Muscle of arm (tissue), 1 donor: ENCODE measurements at regions not wholly inside any gene's neighbourhood (a gene's known extent, or its start where the extent isn't known, plus 50 kb on each side); places are given as distances from the start of the nearest gene placed in this dataset.

Source experiments
- DNase-seq: peaks from one replicate; pipeline ENCODE4 v3.0.0-alpha.2; 2013

DNA sequence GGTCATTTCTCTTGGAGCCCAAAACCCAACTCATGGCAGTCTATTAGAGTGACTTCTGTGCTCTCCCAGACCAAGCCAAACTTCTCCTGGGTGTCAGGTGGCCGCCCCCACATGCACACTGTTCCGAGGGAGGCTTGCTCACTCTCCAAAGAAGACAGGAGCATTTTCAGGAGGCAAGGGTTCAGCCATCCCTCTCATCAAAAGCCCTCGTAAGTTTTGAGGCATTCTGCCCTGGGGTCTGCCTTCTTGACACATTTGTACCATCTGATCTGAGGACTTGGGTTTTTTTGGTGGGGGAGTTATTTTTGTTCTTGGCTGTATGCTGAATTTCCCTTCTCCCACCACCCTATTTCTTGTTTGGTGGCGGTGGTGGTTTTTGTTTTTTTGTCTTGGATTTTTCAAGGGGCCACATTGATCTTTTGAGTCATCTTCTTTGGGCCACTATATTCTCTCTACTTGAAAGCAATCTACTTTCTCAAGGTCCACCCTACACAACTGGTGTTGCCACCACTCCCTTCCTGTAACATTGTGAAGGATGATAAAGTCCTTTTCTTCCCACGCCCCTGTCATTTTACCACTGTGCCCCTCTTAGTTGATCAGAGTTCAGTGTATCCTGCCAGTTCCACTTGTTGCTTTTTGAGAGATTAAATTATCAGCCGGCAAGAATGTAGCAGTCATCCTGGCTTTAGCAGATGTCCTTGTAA lies 255.8 kb downstream of the CYP26B1 start:
- DNase-seq = no peak

DNA sequence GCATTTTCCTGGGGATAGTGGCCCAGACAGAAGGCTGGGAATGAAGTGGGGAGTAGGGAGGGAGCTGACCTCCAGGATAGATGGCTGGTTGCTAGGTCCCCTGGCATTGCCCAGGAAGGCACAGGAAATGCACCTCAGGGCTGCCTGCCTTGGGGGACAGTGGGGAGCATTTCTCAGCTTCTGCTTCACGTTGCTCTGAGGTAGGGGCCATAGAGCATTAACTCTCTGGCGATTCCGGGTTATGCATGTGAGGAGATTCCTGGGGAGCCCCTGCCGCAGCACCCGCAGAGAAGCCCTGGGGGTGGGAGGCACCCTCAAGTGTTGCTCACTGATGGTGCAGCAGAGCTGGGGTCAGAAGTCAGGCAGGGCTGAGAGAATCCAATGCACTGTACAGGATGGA lies 256.5 kb downstream of the CYP26B1 start:
- no peak for DNase-seq

DNA sequence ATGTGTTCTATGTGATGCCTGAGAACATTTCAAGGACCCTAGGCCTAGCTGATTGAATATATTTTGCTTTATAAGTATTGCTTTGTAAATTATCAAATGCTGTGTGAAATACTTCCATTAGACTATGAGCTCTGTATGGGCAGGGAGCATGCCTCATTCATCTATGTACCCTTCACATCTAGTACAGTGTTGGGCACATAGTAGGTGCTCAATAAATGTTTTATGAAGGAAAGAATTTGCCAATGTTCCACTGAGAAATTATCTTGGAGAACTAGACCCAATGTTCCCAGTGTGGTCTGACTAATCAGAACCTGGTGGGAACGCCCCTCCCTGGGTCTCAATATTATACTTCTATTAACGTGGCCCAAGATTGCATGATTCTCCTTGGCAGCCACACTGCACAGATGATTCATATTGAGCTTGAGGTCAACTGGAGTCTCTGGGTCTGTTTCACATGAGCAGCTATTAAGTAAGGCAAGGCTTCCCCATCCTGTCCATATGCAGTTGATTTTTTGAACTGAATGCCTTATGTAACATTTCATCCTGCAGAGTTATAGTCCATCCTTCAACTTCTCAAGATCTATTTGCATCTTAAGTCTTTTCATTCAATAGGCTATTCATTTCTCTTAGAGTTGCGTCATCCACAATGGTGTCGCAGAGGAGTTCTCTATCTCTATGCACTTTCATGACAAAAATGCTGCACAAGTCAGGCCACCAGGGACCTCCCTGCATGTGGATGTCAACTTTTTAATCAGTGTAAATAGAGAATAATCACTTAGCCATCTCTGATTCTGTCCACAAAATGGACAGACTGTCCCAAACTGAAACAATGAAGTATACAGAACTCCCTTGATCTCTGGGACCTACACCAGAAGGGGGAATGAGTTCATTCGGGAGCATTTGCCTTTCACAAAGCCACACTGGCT lies 257.6 kb downstream of the CYP26B1 start:
- DNase-seq = no peak

DNA sequence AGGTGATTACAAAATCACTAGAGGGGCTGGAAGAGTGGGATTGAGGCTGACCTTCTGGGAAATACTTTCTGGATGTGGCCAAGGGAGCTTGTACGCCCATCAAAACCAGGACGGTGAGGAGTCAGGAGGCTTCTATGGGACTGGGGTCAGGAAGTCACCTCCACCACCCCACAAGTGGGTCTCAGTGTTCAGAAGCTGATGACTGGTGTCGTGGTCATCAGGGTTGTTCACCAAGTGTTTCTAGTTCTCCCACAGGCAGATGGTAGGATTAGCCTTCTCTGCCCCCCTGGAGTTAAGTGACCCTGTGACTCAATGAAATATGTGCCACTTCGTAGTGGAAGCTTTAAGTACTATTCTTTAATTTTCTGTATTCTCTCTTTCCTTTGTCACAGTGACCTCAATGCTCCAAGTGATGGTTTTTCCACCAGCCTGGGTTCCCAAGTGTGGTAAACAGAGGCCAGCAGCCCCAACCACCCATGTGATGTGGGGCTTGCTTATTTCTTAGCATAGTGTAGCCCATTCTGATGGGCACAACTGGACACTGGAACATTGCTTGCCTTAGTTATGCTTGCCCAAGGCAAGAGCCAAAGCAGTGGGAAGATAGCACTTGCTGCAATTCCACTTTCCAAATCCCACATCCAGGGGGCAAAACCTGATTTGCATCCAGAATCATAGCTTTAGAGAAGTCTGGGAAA lies 258.8 kb downstream of the CYP26B1 start:
- no peak for DNase-seq

DNA sequence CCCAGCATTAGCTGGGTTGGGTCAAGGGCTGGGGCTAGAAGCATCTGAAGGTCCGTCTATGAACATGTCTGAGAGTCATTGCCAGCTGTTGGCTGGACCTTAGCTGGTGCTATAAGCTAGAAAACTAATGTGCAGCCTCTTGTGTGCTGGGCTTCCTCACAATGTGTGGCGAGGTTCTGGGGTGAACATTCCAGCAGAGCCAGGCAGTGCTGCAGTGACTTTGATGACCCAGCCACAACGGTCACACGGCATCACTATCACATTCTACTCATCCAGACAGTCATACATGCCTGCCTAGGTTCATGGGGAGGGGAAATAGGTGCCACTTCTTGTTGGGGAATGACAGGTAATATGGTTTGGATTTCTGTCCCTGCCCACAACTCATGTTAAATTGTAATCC lies 260.5 kb downstream of the CYP26B1 start:
- DNase-seq = no peak

DNA sequence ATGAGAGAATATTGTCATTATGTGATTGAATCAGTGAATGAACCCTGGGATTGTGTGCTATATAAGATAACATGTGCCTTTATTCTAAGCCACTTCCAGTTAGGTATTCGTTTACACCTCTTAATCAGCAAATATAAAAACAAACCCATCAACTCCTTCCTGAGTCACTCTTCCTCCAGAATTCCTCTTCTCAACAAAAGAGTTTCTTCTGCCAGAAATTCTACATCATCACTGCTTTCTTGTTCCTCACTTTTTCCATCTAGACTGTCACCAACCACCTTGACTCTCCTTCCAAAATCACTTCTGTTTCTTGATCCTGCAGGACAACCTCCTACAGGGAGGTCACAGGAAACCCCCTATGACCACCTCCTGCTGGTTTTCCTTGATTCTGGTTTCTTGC lies 261.4 kb downstream of the CYP26B1 start:
- no peak for DNase-seq

DNA sequence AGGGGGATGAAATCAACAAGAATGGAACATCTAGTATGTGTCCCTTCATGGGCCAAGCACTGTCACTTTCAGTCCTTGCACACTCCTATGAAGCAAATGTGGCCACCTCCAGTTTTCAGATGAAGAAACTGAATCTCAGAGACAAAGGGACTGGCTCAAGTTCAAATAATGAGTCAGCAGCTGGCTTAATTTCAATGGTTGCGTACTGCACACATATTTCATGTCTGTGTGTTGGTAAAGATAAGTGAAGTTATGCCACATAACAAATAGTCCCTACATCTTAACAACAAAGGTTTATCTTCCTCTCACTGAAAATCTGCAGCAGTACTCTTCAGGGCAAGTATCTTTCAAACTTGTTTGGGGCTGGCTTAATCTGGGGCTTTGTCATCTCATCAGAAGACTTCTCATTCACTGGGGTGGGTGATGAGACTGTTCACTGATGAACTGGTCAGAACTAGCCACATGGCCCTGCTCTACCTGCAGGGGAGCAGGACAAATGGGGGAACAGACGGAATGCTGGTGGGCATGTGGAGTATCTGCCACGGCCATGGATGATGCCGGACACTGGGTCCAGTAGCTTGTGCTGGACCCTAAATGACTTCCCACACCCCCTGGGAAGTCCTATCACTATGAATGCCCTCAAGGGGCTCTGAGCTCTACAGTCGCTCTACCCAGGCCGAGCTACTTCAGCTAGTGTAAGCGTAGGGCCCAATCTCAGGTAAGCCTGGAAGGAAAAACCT lies 263.2 kb downstream of the CYP26B1 start:
- DNase-seq = no peak

DNA sequence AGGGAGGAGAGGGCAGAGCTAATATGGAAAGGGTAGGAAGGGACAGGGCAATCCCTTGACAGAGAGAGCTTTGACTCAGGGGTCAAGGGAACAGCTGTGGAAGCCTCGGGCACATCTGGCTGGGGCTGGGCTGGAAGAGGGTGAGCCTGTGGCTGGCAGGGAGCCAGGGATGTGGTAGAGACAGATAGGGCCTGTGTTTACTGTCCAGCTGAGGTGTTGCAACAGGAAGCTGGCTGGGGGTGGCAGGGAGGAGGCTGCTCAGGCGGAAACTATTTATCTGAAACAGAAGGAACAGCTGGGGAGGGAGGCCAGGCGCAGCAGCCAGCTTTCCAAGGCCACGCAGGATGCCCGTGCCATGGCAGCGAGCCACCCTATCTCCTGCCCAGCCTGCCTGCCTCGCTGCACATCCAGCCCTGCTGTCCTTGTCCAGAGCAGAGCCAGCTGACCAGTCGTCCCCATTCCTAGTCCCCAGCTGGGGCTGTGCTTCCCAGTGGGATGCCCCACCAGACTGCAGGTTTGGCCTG lies 264.7 kb downstream of the CYP26B1 start:
- DNase-seq = peak; percentile 38

DNA sequence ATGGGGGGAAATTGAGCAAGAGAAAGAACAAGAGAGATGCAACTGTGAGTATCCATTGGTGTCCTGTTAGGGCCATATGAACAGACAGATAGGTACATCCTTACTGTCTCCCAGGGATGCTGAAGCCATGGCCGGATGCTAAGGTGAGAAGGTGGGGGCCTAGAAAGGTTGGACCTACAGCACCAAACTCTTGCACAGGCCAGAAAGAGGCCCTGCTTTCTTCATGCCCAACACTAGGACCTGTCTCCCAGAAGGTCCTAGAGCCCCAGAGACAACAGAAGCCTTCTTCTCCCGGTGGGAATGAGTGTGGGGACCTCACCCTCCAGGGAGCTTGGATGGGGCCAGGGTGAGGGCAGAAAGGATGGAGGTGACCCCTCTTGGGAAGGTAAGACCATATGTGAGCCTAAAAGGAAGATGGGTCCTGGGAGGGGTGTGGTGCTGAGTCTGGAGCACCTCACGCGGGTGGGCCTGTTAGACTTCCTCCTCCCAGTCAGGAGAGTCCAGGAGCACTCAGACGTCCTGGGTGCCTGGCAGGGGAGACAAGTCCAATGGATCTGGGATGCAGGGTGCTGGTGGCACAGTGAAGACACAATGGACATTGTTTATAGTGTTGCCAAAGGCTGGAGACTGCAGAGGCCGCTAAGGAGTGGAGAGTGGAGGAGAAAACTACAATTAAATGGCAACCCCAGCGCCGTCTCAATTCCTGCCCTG lies 265.3 kb downstream of the CYP26B1 start:
- DNase-seq = no peak

DNA sequence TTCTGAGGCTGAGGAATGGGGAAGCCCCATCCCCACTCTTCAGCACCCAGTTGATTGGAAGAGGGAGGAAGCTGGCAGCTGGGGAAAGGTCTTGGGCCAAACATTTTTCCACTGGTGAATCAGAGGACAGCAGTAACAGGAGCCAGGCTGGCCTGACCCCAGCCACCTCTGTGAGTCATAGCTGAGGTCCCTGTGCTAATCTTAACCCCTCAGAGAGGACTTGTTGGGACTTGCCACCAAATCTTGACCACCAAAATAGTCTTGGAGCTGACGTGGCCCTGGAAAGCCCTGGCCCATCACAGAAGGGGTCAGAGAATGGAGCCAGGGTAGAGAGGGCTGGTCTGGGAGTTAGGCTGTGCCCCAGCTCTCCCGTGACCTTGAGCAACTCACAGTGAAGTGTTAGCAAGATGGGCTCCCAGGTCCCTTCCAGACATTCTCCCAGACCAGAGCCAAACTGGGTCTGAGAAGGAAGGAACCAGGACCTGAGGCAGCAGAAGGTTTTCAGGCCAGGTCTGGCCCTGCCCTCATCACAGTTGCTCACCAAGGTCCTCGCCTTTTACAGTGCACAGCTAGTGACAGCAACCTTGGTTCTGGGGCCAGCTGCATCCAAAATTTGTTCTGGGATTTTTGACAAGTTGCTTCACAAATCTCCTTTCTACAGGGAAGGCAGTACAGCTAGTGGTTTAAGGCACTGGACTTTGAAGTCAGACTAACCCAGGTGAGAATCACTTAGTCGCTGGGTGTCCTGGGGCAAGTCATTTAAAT lies 266.6 kb downstream of the CYP26B1 start:
- DNase-seq = no peak

DNA sequence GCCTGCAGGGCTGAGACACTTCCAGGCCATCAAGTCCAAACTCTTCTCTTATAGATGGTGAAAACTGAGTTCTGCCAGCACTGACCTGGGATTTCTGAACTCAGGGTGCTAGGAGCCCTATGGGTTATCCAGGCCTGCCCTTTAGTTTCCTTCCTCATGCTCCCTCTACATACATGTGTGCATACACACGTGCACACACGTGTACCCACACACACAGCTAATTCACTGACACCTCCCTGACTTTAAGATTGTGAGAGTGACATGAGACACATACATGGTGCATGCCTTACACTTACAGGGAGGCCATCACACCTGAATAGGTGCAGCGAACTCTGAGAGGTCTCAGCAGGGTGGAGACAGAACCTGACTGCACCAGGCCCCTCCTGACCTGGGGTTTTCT lies 267.4 kb downstream of the CYP26B1 start:
- DNase-seq = no peak

DNA sequence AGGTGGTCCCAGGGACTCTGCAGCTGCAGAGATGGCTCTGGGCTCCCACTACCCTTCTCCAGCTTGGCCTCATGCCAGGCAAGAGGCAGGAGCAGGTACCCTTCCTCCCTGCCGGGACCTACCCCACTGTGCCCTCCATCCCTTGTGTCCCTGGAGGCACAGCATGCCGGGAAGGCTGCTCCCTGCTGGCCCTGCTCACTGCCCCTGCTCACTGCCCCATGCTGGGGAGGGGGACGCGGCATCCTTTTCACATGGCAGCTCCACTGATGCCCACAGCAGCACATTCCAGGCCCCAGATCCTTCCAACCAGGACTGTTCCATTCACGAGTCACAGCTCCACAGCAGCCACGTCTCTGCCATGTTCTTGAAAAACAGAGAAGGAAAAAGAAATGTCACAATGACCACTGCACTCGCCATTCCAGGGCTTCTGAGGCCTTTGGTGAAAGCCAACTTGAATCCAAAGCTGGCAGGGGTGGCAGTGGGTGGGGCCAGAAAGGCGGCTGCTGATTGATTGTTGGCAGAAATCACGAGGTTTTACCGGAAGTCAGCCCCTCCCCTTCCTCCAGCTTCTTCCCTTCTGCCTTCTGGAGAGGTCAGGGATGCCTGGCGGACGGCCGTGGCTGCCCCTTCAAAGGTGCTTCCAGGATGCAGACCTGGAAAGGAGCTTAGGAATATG lies 268.0 kb downstream of the CYP26B1 start:
- DNase-seq = no peak

DNA sequence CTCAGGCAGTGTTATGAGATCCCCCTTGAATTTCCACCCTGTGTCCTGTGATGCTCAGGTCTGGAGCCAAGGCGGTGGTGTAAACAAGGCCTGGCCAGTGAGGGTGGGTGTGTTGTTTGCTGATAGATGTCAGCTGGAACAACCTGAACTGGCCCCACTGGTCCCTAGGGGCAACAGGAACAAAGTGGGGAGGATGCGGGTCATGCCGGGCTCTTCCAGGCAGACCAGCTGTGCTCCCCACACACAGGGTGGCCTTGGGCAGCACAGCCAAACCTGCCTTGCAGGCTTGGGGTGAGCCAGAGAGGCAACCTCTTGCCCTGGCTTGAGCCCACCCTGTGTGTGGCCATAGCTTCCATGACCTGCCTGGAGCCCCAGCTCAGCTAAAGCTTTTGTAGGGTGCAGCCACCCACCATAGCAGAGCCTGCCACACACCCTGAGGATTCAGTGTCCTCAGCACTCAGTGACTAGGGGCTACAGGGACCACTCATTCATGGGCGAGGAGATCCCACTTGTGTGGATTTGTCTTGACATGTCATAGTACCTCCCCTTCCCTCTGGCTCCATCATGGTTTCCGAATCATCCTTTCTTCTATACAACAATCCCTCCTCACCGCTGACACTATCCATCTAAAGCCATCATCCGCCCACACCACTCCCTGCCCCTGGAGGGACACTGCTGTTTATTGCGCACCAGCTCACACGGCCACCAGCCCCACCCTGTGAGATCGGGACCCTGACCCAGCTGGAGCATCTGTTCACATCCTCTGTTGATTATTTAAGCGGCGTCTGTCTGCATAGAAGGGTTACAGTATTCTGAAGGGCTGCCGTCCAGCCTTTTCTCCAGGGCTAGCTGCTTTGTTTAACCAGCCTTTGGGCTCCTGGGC lies 268.8 kb downstream of the CYP26B1 start:
- no peak for DNase-seq

DNA sequence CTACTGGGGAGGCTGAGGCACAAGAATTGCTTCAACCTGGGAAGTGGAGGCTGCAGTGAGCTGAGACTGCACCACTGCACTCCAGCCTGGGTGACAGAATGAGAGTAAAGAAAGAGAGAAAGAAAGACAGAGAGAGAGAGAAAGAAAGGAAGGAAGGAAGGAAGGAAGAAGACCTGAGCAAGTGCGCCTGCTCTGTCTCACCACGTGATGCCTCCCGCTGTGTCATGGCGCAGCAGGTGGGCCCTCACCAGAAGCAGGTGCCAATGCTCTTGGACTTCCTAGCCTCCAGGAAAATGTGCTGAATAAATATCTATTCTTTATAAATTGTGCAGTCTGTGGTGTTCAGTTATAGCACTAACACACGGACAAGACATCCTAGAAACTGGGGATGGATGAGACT lies 270.0 kb downstream of the CYP26B1 start:
- no peak for DNase-seq

DNA sequence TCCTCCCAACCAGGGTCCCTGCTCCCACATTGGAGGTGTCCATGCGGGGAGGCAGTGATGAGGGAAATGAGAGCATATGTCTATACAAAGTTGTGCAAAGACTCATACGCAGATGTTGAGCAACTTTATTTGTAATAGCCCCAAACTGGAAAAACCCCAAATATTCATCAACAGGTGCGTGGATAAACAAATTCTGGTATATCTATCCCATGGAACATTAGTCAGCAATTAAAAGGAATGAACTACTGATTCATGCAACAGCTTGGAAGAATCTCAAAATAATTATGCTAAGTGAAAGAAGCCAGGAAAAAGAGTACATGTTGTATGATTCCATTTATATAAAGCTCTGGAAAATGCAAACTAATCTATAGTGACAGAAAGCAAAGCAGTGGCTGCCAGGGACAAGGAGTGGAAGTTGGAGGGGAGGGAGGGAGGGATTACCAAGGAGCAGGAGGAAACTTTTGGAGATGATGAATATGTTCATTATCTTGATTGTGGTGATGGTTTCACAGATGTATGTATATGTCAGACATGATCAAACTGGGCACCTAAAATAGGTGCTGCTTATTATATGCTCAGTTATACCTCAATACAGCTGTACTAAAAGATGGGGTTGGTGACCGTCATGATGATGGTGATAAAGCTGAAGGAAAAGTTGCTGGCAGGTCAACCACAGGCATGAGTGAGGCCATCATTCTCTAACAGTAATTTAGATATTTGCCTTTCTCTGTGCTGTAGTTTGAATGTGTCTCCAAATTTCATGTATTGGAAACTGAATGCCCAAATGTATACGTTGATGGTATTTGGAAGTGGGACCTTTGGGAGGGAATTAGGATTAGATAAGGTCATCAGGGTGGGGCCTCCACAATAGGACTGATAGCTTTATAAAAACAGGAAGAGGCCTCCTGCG lies 270.9 kb downstream of the CYP26B1 start:
- no peak for DNase-seq

DNA sequence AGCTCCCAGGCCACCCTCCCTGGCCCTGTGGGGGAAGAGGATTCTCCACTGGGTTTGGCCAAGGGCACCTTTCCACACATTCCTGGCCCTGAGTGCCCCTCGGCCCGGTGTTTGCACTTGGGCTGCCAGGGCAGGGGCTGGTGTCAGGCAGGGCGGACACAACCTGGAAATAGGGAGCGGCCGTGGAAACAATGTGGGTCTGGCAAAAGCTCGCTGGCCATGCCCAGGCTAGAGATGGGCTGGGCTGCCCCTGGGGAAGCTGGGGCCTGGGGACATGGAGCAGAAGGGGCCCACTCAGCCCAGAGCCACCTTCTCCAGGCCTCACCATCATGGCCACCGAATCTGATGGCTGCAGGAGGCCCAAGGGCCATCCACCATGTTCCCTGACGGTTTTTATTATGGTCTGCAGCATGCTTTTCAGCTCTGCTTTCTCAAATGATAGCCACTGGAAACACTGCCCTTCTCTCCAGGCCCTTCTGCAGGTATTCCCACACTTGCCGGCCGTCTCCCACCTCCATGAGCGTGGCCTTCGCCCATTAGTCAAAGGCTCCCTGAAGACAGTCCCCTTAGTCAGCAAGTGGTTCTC lies 275.1 kb downstream of the CYP26B1 start:
- DNase-seq = no peak

DNA sequence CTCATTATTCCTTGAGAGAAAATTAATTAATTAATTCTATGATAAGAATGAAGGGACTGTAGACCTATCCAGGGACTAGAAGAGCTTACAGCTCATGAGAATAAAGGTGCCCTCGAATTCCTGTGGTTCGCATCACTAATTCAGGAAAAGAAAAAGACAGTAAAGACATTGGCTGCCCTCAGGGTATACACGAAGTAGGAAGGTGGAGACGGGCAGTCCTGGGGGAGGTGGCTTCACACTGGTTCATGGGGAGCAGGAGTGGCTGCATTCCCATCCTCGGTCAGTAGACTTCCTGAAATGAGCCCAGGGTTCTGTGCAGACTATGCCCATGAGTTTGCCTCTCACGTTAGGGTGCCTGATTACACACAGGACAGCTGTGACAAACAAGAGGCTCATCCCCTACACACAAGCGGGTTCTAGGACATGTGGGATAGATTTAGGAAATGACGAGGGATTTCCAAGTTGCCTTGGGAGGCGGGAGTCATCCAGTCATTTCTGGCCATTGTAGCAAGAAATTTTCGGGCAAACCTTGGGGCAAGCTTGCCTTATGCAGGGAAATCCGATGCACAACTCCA lies 282.2 kb downstream of the CYP26B1 start:
- DNase-seq = no peak
